Neural progenitor cell (in vitro differentiated cells): ENCODE measurements at regions not wholly inside any gene's neighbourhood (a gene's known extent, or its start where the extent isn't known, plus 50 kb on each side); places are given as distances from the start of the nearest gene placed in this dataset.

Experiments
- EZH2 ChIP-seq: fragments of 200-600 bp; sonication (generic); IDR thresholded peaks from 2 replicates; pipeline ENCODE4 v1.6.1; 2017; ENCODE audit warnings: antibody characterized with exemption, mild to moderate bottlenecking, moderate library complexity
- EZH2phosphoT487 ChIP-seq: fragments of 200-600 bp; sonication (generic); IDR thresholded peaks from 2 replicates; pipeline ENCODE4 v1.6.1; 2017; ENCODE audit warnings: antibody characterized with exemption
- TF ChIP-seq, protein P1 (sequence below): fragments of 200-600 bp; sonication (generic); IDR thresholded peaks from 2 replicates; pipeline ENCODE4 v1.5.1; 2017; ENCODE audit warnings: antibody characterized with exemption, mild to moderate bottlenecking

GRCh38 chr2:150046211-150046610 lies 441.3 kb downstream of the RND3 start:
- TF ChIP-seq, protein P1, sequence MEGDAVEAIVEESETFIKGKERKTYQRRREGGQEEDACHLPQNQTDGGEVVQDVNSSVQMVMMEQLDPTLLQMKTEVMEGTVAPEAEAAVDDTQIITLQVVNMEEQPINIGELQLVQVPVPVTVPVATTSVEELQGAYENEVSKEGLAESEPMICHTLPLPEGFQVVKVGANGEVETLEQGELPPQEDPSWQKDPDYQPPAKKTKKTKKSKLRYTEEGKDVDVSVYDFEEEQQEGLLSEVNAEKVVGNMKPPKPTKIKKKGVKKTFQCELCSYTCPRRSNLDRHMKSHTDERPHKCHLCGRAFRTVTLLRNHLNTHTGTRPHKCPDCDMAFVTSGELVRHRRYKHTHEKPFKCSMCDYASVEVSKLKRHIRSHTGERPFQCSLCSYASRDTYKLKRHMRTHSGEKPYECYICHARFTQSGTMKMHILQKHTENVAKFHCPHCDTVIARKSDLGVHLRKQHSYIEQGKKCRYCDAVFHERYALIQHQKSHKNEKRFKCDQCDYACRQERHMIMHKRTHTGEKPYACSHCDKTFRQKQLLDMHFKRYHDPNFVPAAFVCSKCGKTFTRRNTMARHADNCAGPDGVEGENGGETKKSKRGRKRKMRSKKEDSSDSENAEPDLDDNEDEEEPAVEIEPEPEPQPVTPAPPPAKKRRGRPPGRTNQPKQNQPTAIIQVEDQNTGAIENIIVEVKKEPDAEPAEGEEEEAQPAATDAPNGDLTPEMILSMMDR: no peak
- TF ChIP-seq EZH2: no peak
- no peak for TF ChIP-seq EZH2phosphoT487
